Cardiac fibroblast (primary cell): ENCODE measurements at regions not wholly inside any gene's neighbourhood (a gene's known extent, or its start where the extent isn't known, plus 50 kb on each side); places are given as distances from the start of the nearest gene placed in this dataset.
"Not testable (repeated sequence)": the region's sequence is repeated elsewhere in the genome, so short reads cannot be mapped to it uniquely, and the experiment has no call there.

Experiments used
- DNase-seq, 2 donors: peaks; one replicate each; pipeline versions ENCODE4 v3.0.0 to v3.0.0-alpha.2; 2010; ENCODE audit warnings: low read depth in 2 of 2
- H3K4me3 ChIP-seq, 2 donors: replicated peaks in 1 of 2; 1 replicate in 1 of 2; 2 replicates in 1 of 2; pipeline ENCODE4 v1.5.1; 2011; ENCODE audit warnings: low read depth in 2 of 2, low read length in 2 of 2, mild to moderate bottlenecking in 2 of 2, moderate library complexity in 1 of 2
- CTCF ChIP-seq: IDR thresholded peaks from one replicate; pipeline ENCODE4 v1.5.1; 2011; ENCODE audit warnings: low read depth, mild to moderate bottlenecking, low read length, inconsistent platforms

- TF ChIP-seq CTCF, result no peak
- no peak for DNase-seq
- H3K4me3 ChIP-seq, result no peak overlapping the region
Observed at GRCh38 chr6:144664281-144664680, 379.1 kb downstream of the UTRN start.

- no peak for DNase-seq
- H3K4me3 ChIP-seq, result no peak overlapping the region
- no peak for TF ChIP-seq CTCF
Observed at GRCh38 chr6:144664947-144665346, 379.8 kb downstream of the UTRN start.

- H3K4me3 ChIP-seq, result no peak overlapping the region
- TF ChIP-seq CTCF, result no peak
- DNase-seq, result no peak
Observed at GRCh38 chr6:144665932-144666450, 380.9 kb downstream of the UTRN start.

- no peak overlapping the region for H3K4me3 ChIP-seq
- DNase-seq, result no peak
- TF ChIP-seq CTCF, result no peak
Observed at GRCh38 chr6:144666781-144667180, 381.6 kb downstream of the UTRN start.

- TF ChIP-seq CTCF, result no peak
- no peak for DNase-seq
- H3K4me3 ChIP-seq, result no peak overlapping the region
Observed at GRCh38 chr6:144667532-144668503, 382.7 kb downstream of the UTRN start.

GRCh38 chr6:144670259-144670658 is 385.1 kb downstream of the UTRN start:
- DNase-seq, H3K4me3 ChIP-seq: not testable (repeated sequence)

GRCh38 chr6:144673807-144674206 is 388.7 kb downstream of the UTRN start:
- no peak for DNase-seq
- H3K4me3 ChIP-seq, result no peak overlapping the region
- no peak for TF ChIP-seq CTCF
